ENCODE measurements at regions not wholly inside any gene's neighbourhood (a gene's known extent, or its start where the extent isn't known, plus 50 kb on each side); places are given as distances from the start of the nearest gene placed in this dataset.

DNA sequence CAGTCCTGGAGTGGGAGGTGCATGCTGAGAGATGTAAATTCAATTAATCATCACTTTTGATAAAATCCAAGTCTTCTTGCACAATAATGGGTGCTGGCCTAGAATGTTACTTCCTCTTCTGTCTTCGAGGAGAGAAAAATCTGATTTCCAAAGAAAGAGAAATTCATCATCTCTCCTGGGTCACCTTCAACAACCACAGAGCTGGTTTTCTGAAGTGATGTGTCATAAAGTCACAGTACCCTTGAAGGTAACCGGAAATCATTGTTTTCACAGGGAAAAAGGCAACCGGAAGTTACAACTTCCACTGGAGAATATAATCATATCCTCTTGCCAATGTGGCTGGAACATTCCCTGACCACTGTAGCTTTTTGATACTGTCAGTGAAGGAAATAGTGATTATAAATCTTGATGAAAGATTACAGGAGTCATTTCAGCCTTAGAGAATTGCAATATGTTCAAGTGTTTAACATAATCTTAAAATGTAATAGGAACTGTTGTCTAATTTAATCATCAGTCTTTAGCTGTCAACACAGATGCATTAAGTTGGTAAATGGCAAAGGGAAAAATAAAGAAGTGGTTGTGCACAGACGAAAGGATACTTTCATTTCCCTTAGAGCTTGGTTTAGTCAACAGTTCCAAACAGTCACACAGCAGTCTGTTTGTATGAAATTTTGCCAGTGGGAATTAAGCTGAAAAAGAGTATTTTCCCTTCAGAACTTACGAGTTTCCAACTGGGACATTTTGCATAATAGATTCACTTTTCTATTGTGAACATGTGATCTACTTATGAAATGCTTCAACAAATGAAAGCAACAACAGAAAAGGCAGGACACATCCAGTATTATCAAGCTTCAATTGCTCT, 106.5 kb upstream of the SLC4A7 start:
- TF ChIP-seq ZNF274 (IDR thresholded peaks at IDR 0.05; ENCODE audit: low read depth, low read length), result no peak
- H3K4me3 ChIP-seq (ENCODE audit: low read length), result no peak overlapping the region

DNA sequence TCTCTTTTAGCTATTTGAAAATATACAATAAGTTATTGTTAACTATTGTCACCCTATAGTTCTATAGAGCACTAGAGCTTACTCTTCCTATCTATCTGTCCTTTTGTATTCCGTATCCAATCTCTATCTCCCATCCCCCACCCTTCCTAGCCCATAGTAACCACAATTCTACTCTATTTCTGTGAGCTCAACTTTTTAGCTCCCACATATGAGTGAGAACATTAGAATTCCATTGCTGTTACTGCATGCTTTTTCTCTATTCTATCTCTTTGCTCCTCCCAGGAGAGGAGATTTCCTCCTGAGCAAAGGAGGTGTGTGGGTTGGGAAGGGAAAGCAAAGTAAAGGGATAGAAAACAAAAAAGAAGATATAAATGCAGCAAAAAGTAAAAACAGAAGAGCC, 105.6 kb upstream of the SLC4A7 start:
- no peak for TF ChIP-seq ZNF274 (IDR thresholded peaks at IDR 0.05; ENCODE audit: low read depth, low read length)
- H3K4me3 ChIP-seq (ENCODE audit: low read length), result no peak overlapping the region

DNA sequence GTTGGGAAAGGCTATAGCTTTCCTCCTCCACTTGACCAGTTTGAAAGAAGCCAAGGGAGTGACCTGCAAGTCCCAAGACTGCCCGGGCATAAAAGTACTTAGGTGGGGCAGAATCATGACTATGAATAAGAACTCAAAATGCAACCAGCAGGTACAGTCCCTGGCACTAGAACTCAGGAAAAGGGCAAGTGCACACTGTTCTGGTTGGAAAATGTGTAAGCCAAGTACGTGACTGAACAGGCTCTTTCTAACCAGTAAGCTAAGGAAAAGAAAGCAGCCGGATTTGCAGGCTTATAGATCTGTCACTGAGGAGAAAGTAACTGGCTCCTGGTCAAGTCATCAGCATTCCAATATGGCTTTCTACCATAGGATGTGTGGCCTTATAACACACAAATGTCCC, 101.2 kb upstream of the SLC4A7 start:
- H3K4me3 ChIP-seq (ENCODE audit: low read length), result no peak overlapping the region
- no peak for TF ChIP-seq ZNF274 (IDR thresholded peaks at IDR 0.05; ENCODE audit: low read depth, low read length)

DNA sequence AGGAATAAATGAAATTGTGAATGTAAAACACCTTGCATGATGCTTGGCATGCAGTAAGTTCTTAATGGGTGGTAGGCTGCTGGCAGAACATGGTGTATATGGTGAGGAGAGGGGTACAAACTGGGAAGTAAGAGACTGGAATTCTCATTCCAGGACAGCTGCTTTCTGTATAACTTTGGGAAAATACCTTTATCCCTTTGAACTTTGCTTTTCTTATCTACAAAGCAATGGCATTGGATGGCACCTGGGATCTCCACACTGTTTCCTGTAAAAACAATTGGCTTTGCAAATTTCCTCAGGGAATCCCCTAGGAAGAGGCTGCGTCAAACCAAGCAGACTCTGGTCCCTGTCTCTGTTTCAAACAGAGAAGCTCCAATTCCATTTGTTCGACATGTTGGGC, 100.7 kb upstream of the SLC4A7 start:
- TF ChIP-seq ZNF274 (IDR thresholded peaks at IDR 0.05; ENCODE audit: low read depth, low read length), result no peak
- H3K4me3 ChIP-seq (ENCODE audit: low read length), result no peak overlapping the region

DNA sequence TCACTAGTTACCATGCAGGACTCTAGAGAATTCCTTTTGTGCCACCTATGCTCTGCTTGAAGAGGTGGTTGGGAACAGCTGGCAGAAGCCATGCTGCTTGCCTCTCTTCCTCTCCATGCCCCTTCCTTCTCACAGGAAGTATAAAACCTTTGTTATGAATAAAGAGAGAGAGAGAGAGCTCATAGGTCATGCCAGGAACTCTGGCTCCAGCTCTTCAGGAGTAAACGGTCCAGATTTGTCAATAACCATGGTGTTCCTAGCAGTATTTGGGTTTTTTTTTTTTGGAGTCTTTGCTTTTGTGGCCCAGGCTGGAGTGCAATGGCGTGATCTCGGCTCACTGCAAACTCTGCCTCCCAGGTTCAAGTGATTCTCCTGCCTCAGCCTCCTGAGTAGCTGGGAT, 97.7 kb upstream of the SLC4A7 start:
- no peak overlapping the region for H3K4me3 ChIP-seq (ENCODE audit: low read length)
- no peak for TF ChIP-seq ZNF274 (IDR thresholded peaks at IDR 0.05; ENCODE audit: low read depth, low read length)

DNA sequence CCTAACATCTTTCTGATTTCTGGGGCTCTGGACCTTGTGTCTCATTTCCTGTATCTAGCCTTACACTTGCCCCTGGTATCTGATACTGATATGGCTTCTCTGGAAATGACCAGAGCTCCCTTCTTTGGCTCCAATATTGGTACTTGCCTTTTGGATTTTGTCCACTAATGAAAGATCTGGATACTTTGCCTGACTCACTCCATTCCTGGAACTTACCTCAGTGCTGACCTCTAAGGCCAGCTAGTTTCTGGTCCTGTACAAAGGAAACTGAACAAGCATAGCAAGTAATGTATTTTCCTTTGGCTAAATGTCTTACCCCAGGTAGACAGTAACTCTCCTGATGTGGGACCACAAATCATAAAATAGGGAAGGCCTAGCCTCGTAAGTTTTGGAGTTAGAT, 93.8 kb upstream of the SLC4A7 start:
- H3K4me3 ChIP-seq (ENCODE audit: low read length), result no peak overlapping the region
- TF ChIP-seq ZNF274 (IDR thresholded peaks at IDR 0.05; ENCODE audit: low read depth, low read length), result no peak

DNA sequence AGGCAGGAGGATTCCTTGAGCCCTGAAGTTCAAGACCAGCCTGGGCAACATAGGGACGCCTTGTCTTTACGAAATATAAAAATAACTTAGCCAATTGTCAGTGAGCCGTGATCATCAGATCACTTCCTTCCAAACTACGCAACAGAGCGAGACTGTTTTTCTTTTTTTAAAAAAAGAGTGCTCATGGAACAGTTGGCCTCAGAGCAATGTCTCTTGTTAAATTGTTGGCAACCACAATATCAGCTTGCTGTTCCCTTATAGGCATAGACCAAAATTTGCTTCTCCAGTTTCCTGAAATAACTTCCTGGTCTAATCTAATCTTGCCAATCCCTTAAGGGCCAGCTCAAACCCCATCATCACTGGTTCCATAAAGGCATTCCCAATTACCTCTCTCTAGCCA, 93.3 kb upstream of the SLC4A7 start:
- no peak overlapping the region for H3K4me3 ChIP-seq (ENCODE audit: low read length)
- no peak for TF ChIP-seq ZNF274 (IDR thresholded peaks at IDR 0.05; ENCODE audit: low read depth, low read length)

DNA sequence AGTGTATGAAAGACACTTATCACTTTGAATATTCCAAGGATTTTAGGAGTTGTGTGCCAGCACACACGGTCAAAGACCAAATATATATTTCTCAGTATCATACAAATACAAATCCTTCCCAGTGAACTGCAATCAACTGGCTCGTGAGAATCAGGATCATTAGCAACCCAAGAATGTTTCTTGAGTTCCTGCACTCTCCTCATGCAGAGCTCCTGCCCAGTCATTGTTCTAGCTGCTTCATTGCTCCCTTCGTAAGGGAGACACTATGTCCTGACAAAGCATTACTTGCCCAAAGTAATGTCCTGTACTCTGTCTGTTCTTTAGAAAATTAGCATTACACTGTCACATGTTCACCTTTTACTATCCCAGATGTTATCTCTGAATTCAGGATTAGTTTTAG, 92.0 kb upstream of the SLC4A7 start:
- no peak overlapping the region for H3K4me3 ChIP-seq (ENCODE audit: low read length)
- TF ChIP-seq ZNF274 (IDR thresholded peaks at IDR 0.05; ENCODE audit: low read depth, low read length), result no peak

DNA sequence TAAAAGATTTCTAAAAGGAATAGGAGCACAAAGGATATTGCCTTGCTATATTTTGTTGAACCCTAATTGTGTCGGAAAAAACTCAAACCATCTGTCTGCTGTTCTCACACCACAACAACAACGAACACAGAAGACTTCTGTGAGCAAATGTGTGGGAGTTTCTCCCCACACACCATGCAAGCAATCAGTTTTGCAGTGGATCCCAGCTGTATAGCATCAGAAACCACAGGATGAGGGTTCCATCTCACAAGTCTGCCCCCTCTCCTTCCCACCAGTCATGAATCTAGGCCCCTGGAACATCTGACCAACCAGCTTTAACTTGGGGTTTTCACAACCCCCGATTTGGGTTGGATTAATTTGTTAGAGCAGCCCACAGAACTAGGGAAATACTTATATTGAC, 91.3 kb upstream of the SLC4A7 start:
- TF ChIP-seq ZNF274 (IDR thresholded peaks at IDR 0.05; ENCODE audit: low read depth, low read length), result no peak
- no peak overlapping the region for H3K4me3 ChIP-seq (ENCODE audit: low read length)

DNA sequence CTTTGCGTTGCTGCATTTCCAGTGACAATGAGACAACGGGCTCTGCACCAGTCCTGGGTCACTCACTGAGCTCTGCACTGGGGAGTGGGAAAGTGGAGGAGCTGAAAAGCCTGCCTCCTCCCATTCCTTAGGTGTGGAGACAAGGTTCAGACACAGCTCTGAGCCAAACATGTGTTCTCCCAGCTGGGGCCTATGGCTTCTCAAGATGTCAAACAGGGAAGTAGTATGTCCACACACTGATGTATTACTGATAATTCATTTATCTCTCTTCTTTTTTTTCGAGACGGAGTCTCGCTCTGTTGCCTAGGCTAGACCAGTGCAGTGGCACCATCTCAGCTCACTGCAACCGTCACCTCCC, 90.2 kb upstream of the SLC4A7 start:
- no peak overlapping the region for H3K4me3 ChIP-seq (ENCODE audit: low read length)
- no peak for TF ChIP-seq ZNF274 (IDR thresholded peaks at IDR 0.05; ENCODE audit: low read depth, low read length)

DNA sequence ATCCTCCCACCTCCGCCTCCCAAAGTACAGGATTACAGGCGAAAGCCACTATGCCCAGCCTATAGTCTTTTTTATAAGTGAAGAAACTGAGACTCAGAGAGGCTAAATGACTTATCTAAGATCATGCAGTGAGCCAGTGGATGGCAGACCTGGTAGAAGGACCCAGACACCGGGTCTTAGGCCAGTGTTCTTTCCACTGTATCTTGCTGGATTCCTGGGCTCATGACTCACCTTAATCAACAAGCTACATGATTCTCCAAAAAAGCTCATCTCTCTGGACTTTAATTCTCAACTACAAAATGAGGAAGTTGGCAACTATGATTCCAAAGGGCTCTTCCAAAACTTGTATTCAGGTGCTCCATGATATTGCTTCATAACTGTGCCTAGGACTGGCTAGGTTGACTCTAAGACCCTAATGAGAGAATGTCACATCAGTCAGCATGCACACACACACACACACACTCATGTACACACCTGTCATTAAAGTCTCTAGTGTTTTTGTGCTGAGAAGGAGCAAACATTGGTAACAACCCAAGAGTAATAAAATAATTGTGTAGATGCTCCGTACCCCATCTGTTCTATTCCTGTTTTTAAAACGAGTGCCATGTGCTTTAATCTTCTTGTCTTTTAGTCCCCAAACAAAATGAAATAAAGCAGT, 89.7 kb upstream of the SLC4A7 start:
- no peak overlapping the region for H3K4me3 ChIP-seq (ENCODE audit: low read length)
- TF ChIP-seq ZNF274 (IDR thresholded peaks at IDR 0.05; ENCODE audit: low read depth, low read length), result no peak

DNA sequence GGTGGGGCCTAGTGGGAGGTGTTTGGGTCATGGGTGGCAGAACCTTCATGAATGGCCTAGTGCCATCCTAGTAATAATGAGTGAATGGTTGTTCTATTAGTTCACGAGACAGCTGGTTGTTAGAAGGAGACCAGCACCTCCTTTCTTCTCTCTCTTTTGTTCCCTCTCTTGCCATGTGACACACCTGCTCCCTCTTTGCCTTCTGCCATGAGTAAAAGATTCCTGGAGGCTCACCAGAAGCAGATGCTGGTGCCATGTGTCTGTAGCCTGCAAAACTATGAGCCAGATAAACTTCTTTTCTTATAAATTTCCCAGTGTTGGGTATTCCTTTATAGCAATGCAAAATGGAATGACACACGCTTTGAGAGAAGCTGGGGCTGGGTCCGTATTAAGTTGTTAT, 89.0 kb upstream of the SLC4A7 start:
- no peak for TF ChIP-seq ZNF274 (IDR thresholded peaks at IDR 0.05; ENCODE audit: low read depth, low read length)

DNA sequence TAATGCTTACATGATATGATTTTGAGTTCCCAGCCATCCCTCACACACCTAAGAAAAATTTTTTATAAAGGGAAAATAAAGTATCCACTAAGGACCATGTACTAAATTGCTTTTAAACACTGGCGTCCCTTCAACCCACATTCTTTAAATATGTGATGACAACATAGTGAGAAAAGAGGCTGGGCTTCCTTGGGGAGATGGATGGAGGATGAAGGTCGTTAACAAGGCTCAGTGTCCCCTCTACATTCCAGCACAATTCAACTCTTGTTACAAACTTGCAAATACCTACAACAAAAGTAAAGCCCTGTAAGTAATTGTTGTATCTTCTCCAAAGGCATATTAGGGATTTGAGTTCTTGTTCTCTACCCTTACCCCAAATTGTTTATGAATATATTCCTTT, 87.2 kb upstream of the SLC4A7 start:
- no peak for TF ChIP-seq ZNF274 (IDR thresholded peaks at IDR 0.05; ENCODE audit: low read depth, low read length)
- H3K4me3 ChIP-seq (ENCODE audit: low read length), result no peak overlapping the region

More for the DNA sequence above, 89.0 kb upstream of the SLC4A7 start:
- H3K4me3 ChIP-seq (ENCODE audit: low read length), result no peak overlapping the region

DNA sequence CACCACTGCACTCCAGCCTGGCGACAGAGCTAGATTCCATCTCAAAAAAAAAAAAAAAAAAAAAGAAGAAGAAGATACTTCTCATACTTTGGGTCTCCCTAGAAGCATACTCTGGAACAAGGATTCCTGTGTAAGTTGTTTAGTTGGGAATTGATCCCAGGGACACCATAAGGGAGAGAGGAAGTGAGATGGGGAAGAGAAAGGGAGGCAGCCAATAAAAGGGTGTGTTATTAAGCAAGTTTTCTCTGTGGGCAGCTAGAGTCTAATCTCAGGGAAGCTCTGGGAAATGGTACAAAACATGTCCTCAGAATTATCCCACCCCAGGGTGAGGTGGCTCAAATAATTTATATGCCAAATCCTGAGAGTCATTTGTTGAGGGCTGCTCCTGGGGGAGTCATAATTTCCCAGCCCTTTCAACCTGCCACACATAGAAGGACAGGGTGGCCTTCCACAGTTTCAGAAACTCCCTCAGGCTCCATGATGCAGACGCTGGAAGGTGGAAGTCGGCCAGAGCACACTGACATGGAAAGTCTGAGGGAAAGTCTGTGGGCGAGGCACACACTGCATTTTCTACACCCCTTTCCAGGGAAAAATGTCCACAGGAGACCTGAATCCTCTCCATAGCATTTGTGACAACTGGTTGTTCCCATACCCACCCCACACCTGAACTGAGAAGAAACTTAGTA, 86.4 kb upstream of the SLC4A7 start:
- no peak overlapping the region for H3K4me3 ChIP-seq (ENCODE audit: low read length)
- no peak for TF ChIP-seq ZNF274 (IDR thresholded peaks at IDR 0.05; ENCODE audit: low read depth, low read length)

DNA sequence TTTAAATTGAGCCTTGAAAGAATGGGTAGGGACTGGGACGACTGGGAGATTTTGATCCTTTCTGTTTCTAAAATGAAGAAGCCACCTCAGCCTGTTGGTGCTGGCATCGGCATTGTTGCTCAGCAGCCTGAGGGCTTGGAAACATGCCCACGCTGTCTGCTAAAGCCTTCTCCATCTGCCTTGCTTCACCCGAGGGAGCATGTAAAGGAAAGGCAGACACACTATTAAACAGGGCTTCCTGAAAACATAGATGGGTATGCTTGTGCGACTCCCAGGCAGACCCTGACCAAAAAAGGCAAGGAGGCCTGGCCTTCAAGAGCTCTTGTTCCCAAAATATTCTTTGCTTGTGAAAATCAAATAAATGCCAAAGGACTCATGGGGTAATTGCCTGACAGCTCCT, 84.2 kb upstream of the SLC4A7 start:
- TF ChIP-seq ZNF274 (IDR thresholded peaks at IDR 0.05; ENCODE audit: low read depth, low read length), result no peak
- no peak overlapping the region for H3K4me3 ChIP-seq (ENCODE audit: low read length)

Data from GM08714 (cell line).